IMR-90 (cell line): ENCODE measurements at regions not wholly inside any gene's neighbourhood (a gene's known extent, or its start where the extent isn't known, plus 50 kb on each side); places are given as distances from the start of the nearest gene placed in this dataset.

Experiments
- ATAC-seq: fragments of 200-7000 bp; cut with Tn5 transposase; 2 replicates; pipeline ENCODE4 v1.9.1; 2020; ENCODE audit warnings: low read depth, mild to moderate bottlenecking, moderate library complexity
- BruUV-seq: library from RNA; stranded (reverse); fragments of 400-500 nt; replicated peaks from 2 replicates; lab custom pipeline; 2021; lab: Mats Ljungman, UMichigan
- CTCF ChIA-PET: fragments of 300-600 bp; formaldehyde crosslinking; extraction: SDS; loops from one replicate; lab custom pipeline; 2021; ENCODE audit warnings: antibody characterized with exemption; lab: Yijun Ruan, JAX
- POLR2A ChIA-PET: fragments of 300-600 bp; sonication (Branson Sonifier 250); formaldehyde crosslinking; loops from one replicate; lab custom pipeline; 2022; ENCODE audit warnings: antibody characterized with exemption; ENCODE audit not compliant: unreplicated experiment; lab: Charles Lee
- DNase-seq: peaks from one replicate; pipeline ENCODE4 v3.0.0; 2013
- H2AFZ ChIP-seq: replicated peaks from 2 replicates; pipeline ENCODE3; 2013; ENCODE audit warnings: low read length, mild to moderate bottlenecking; ENCODE audit not compliant: poor library complexity
- H2AK5ac ChIP-seq: 2 replicates; pipeline ENCODE4 v1.6.1; 2013; ENCODE audit warnings: low read depth, low read length, inconsistent platforms
- H2AK9ac ChIP-seq: replicated peaks from 2 replicates; pipeline ENCODE3; 2013; ENCODE audit warnings: mild to moderate bottlenecking, low read depth, low read length, moderate library complexity; ENCODE audit not compliant: poor library complexity
- H2BK120ac ChIP-seq: 2 replicates; pipeline ENCODE4 v1.6.1; 2013; ENCODE audit warnings: low read depth, low read length, inconsistent platforms
- H2BK15ac ChIP-seq: 3 replicates; pipeline ENCODE4 v1.6.1; 2013; ENCODE audit warnings: low read depth, low read length, inconsistent platforms
- H2BK20ac ChIP-seq: 2 replicates; pipeline ENCODE4 v1.6.1; 2013; ENCODE audit warnings: low read depth, mild to moderate bottlenecking, inconsistent platforms, low read length, moderate library complexity
- H2BK5ac ChIP-seq: 2 replicates; pipeline ENCODE4 v1.6.1; 2013; ENCODE audit warnings: mild to moderate bottlenecking, low read depth, low read length, inconsistent platforms; ENCODE audit not compliant: poor library complexity, severe bottlenecking
- H3K14ac ChIP-seq: replicated peaks from 2 replicates; pipeline ENCODE4 v1.6.1; 2013; ENCODE audit warnings: low read depth, low read length, inconsistent platforms
- H3K18ac ChIP-seq: 2 replicates; pipeline ENCODE4 v1.6.1; 2013; ENCODE audit warnings: low read depth, low read length, control low read depth
- H3K23ac ChIP-seq: 2 replicates; pipeline ENCODE4 v1.6.1; 2013; ENCODE audit warnings: low read depth, low read length, inconsistent platforms
- H3K27ac ChIP-seq: 2 replicates; pipeline ENCODE4 v1.5.1; 2013; ENCODE audit warnings: mild to moderate bottlenecking, control low read depth, low read length; ENCODE audit not compliant: insufficient read depth
- H3K27me3 ChIP-seq: 2 replicates; pipeline ENCODE4 v1.6.1; 2013; ENCODE audit warnings: low read length; ENCODE audit not compliant: control insufficient read depth, insufficient read depth
- H3K36me3 ChIP-seq: 2 replicates; pipeline ENCODE4 v1.6.1; 2013; ENCODE audit warnings: low read length, mixed read lengths; ENCODE audit not compliant: control insufficient read depth, insufficient read depth
- H3K4ac ChIP-seq: 2 replicates; pipeline ENCODE4 v1.6.1; 2013; ENCODE audit warnings: low read depth, low read length, inconsistent platforms
- H3K4me1 ChIP-seq: 2 replicates; pipeline ENCODE4 v1.6.1; 2013; ENCODE audit warnings: low read length, mixed read lengths; ENCODE audit not compliant: control insufficient read depth, insufficient read depth
- H3K4me2 ChIP-seq: 2 replicates; pipeline ENCODE4 v1.6.1; 2013; ENCODE audit warnings: low read depth, mild to moderate bottlenecking, control low read depth, low read length, moderate library complexity
- H3K4me3 ChIP-seq: 2 replicates; pipeline ENCODE4 v1.5.1; 2013; ENCODE audit warnings: low read depth, mild to moderate bottlenecking, control low read depth, low read length, moderate library complexity; ENCODE audit not compliant: insufficient read depth
- H3K56ac ChIP-seq: 2 replicates; pipeline ENCODE4 v1.6.1; 2013; ENCODE audit warnings: low read length, inconsistent platforms; ENCODE audit not compliant: insufficient read depth; ENCODE audit errors: extremely low read depth
- H3K79me1 ChIP-seq, 2 experiments: 2 replicates each; pipeline ENCODE4 v1.6.1; 2013; ENCODE audit warnings: low read length in 2 of 2, inconsistent platforms in 1 of 2, low read depth in 1 of 2
- H3K9ac ChIP-seq: 2 replicates; pipeline ENCODE4 v1.6.1; 2013; ENCODE audit warnings: low read depth, low read length, control low read depth
- H3K9me1 ChIP-seq: 2 replicates; pipeline ENCODE4 v1.6.1; 2013; ENCODE audit warnings: low read length, inconsistent platforms; ENCODE audit not compliant: insufficient read depth
- H3K9me3 ChIP-seq: 2 replicates; pipeline ENCODE4 v1.6.1; 2013; ENCODE audit warnings: low read length; ENCODE audit not compliant: control insufficient read depth, insufficient read depth
- H4K20me1 ChIP-seq: 2 replicates; pipeline ENCODE4 v1.6.1; 2013; ENCODE audit warnings: low read length, inconsistent platforms; ENCODE audit not compliant: insufficient read depth
- H4K5ac ChIP-seq: 2 replicates; pipeline ENCODE4 v1.6.1; 2013; ENCODE audit warnings: mild to moderate bottlenecking, low read depth, low read length, control low read depth
- H4K8ac ChIP-seq, 2 experiments: 2 replicates each; pipeline ENCODE4 v1.6.1; 2013; ENCODE audit warnings: low read depth in 2 of 2, low read length in 2 of 2, control low read depth in 1 of 2, inconsistent platforms in 1 of 2
- H4K91ac ChIP-seq: 2 replicates; pipeline ENCODE4 v1.6.1; 2013; ENCODE audit warnings: low read depth, low read length, inconsistent platforms; ENCODE audit not compliant: insufficient read depth
- CHD1 ChIP-seq: IDR thresholded peaks from 2 replicates; pipeline ENCODE4 v1.6.1; 2012; ENCODE audit warnings: low read depth, low read length, improper control_type of control experiment
- ELK1 ChIP-seq: fragments of 150-350 bp; IDR thresholded peaks from 2 replicates; pipeline ENCODE4 v1.6.1; 2016; ENCODE audit warnings: low read depth, mild to moderate bottlenecking, low read length, moderate library complexity, borderline replicate concordance
- FOS ChIP-seq: fragments of 150-350 bp; IDR thresholded peaks from 2 replicates; pipeline ENCODE4 v1.6.1; 2016; ENCODE audit warnings: low read depth, low read length
- MAFK ChIP-seq: IDR thresholded peaks from 2 replicates; pipeline ENCODE4 v1.6.1; 2012; ENCODE audit warnings: low read depth, low read length, improper control_type of control experiment
- NFE2L2 ChIP-seq: fragments of 150-350 bp; IDR thresholded peaks from 2 replicates; pipeline ENCODE4 v1.6.1; 2016; ENCODE audit warnings: low read depth, mild to moderate bottlenecking, low read length
- RAD21 ChIP-seq: IDR thresholded peaks from 2 replicates; pipeline ENCODE4 v1.6.1; 2012; ENCODE audit warnings: low read length, improper control_type of control experiment
- RCOR1 ChIP-seq: IDR thresholded peaks from 2 replicates; pipeline ENCODE4 v1.6.1; 2012; ENCODE audit warnings: mild to moderate bottlenecking, low read length, improper control_type of control experiment; ENCODE audit not compliant: insufficient replicate concordance
- WGBS, 2 experiments: methylation state at CpG; one replicate each; pipeline versions ENCODE4 v1.1.5 to v1.1.7; 2013; ENCODE audit warnings: missing lambda C conversion rate in 2 of 2; ENCODE audit not compliant: insufficient read length in 1 of 2; ENCODE audit errors: extremely low coverage in 2 of 2; 5-methylcytosine and 5-hydroxymethylcytosine counted together
- dilution Hi-C: fragments of 300-500 bp; cut with HindIII; formaldehyde crosslinking; loops from one replicate; pipeline ENCODE4 v1.14.3; 2018; ENCODE audit warnings: low sequenced_read_pairs; ENCODE audit not compliant: unreplicated experiment
- in situ Hi-C: fragments of 300-500 bp; cut with MboI; formaldehyde crosslinking; loops from 3 replicates; pipeline ENCODE4 v1.14.3; 2019; ENCODE audit warnings: low sequenced_read_pairs, inconsistent platforms, mixed read lengths
- intact Hi-C: fragments of 100-400 bp; cut with micrococcal nuclease; formaldehyde crosslinking; loops from 2 replicates; pipeline ENCODE4 v1.10.0; 2022

GRCh38 chr16:86239381-86239780, 270.9 kb upstream of the FOXF1 start:
- peak overlapping the region; percentile 94 for H4K91ac ChIP-seq
- H3K27ac ChIP-seq = peak overlapping the region; percentile 78
- DNase-seq (no peak), ATAC-seq (no peak)
- TF ChIP-seq MAFK (no peak), CHD1 (no peak), RCOR1 (no peak), NFE2L2 (no peak), RAD21 (no peak), FOS (no peak), ELK1 (no peak)
- H3K14ac ChIP-seq = peak overlapping the region; percentile 70
- CTCF ChIA-PET = interaction anchor here (1.9 kb wide), 1 partner anchor 13 kb away, joined by 6 read pairs; no protein-coding TSS in a partner anchor
- peaks cover 4 to 12% of the 10 kb centered on the region in 2 experiments; a peak in 3 of 4 replicates for H3K79me1 ChIP-seq
- H2AK9ac ChIP-seq = no peak overlapping the region
- H3K36me3 ChIP-seq = no peaks in the 10 kb centered on the region
- H4K20me1 ChIP-seq = no peaks in the 10 kb centered on the region
- peak overlapping the region; percentile 95 for H3K4ac ChIP-seq
- H3K9ac ChIP-seq = peak overlapping the region; percentile 29; the same call in 1 of the 2 replicates
- H3K27me3 ChIP-seq = no peaks in the 10 kb centered on the region
- H2BK120ac ChIP-seq = peak overlapping the region; percentile 92
- H2BK20ac ChIP-seq = peak overlapping the region; percentile 97
- H4K5ac ChIP-seq = peak overlapping the region; percentile 70; the same call in 1 of the 2 replicates
- H2AFZ ChIP-seq = peak overlapping the region; percentile 74
- peak overlapping the region; percentile 50 for H3K18ac ChIP-seq
- H3K23ac ChIP-seq = peak overlapping the region; percentile 76
- no peaks in the 10 kb centered on the region for H3K9me3 ChIP-seq
- WGBS, 2 experiments = 100% methylated on average over 1 of the region's 9 CpGs; no CpG with 5 or more reads in 1 of the 2 experiments
- no peak overlapping the region for H3K4me3 ChIP-seq
- H2BK5ac ChIP-seq = peak overlapping the region; percentile 68
- peak overlapping the region; percentile 21 to 86; a peak in 1 of 4 replicates for H4K8ac ChIP-seq
- H3K9me1 ChIP-seq = peaks cover 12% of the 10 kb centered on the region
- BruUV-seq = no TSS peak
- H3K4me2 ChIP-seq = no peak overlapping the region; the same call in 1 of the 2 replicates
- H2AK5ac ChIP-seq = peak overlapping the region; percentile 91
- dilution Hi-C loops = no loop called here
- H3K56ac ChIP-seq = peak overlapping the region; percentile 78
- peaks cover 10% of the 10 kb centered on the region for H3K4me1 ChIP-seq
- intact Hi-C loops = no loop called here
- in situ Hi-C loops = no loop called here
- peak overlapping the region; percentile 67; the same call in 1 of the 3 replicates for H2BK15ac ChIP-seq
- POLR2A ChIA-PET = interaction anchor here (1.0 to 2.2 kb wide), 3 partner anchors 16 to 157 kb away, joined by 3 to 10 read pairs (median 8); no protein-coding TSS in a partner anchor
